Heart right ventricle (tissue), 16 donors: ENCODE measurements at regions not wholly inside any gene's neighbourhood (a gene's known extent, or its start where the extent isn't known, plus 50 kb on each side); places are given as distances from the start of the nearest gene placed in this dataset.

ENCODE experiments used
- ATAC-seq, 8 donors: fragments of 200-7000 bp; cut with Tn5 transposase; one replicate each; pipeline ENCODE4 v1.9.1; 2020; ENCODE audit warnings: mild to moderate bottlenecking in 8 of 8, moderate library complexity in 8 of 8, moderate number of reproducible peaks in 1 of 8
- DNase-seq, 2 donors: peaks; one replicate each; pipeline ENCODE4 v3.0.0-alpha.2; 2020
- H3K27ac ChIP-seq, 10 donors: fragments of 200-600 bp; sonication (generic) in 2 of 10; one replicate each; pipeline versions ENCODE4 v1.5.0 to v1.8.0; 2020 to 2022; ENCODE audit warnings: mild to moderate bottlenecking in 3 of 10
- H3K27me3 ChIP-seq, 7 donors: fragments of 200-600 bp; one replicate each; pipeline ENCODE4 v1.8.0; 2021 to 2022; ENCODE audit warnings: mild to moderate bottlenecking in 2 of 7
- H3K36me3 ChIP-seq, 9 donors: fragments of 200-600 bp; sonication (generic) in 1 of 9; one replicate each; pipeline versions ENCODE4 v1.5.0 to v1.8.0; 2020 to 2022; ENCODE audit warnings: mild to moderate bottlenecking in 2 of 9
- H3K4me1 ChIP-seq, 9 donors: fragments of 200-600 bp; sonication (generic) in 1 of 9; one replicate each; pipeline versions ENCODE4 v1.5.0 to v1.8.0; 2020 to 2022; ENCODE audit warnings: mild to moderate bottlenecking in 4 of 9
- H3K4me3 ChIP-seq, 10 donors: fragments of 200-600 bp; sonication (generic) in 2 of 10; one replicate each; pipeline versions ENCODE4 v1.5.0 to v1.8.0; 2020 to 2022; ENCODE audit warnings: mild to moderate bottlenecking in 7 of 10, moderate library complexity in 2 of 10
- H3K9me3 ChIP-seq, 11 donors: fragments of 200-600 bp in 10 of 11; sonication (generic) in 2 of 11; one replicate each; pipeline versions ENCODE4 v1.5.0 to v1.8.0; 2013 to 2022; ENCODE audit warnings: mild to moderate bottlenecking in 2 of 11, control low read depth in 1 of 11, moderate library complexity in 1 of 11
- CTCF ChIP-seq, 9 donors: fragments of 200-600 bp; sonication (generic) in 2 of 9; IDR thresholded peaks; one replicate each; pipeline versions ENCODE4 v1.5.0 to v1.8.0; 2021 to 2022; ENCODE audit warnings: antibody characterized with exemption in 9 of 9, mild to moderate bottlenecking in 5 of 9, moderate library complexity in 1 of 9
- WGBS, 2 donors: extraction: QIAGEN DNeasy Blood & Tissue Kit; methylation state at CpG; one replicate each; pipeline ENCODE4 v1.1.7; 2013; ENCODE audit warnings: inconsistent platforms in 1 of 2; 5-methylcytosine and 5-hydroxymethylcytosine counted together
- intact Hi-C, 10 donors: fragments of 100-400 bp; cut with DNase I; formaldehyde crosslinking; loops; one replicate each; pipeline versions ENCODE4 v1.11.1 to v1.14.2; 2022
- donor health status: Arrhythmogenic right ventricular cardiomyopathy.
- donor health status: ischemic (EF 13 %, LVEDD 7.1; RV severe dilation, severe dysfunction).
- donor health status: healthy with polysubstance abuse.
- donor health status: DM: no; HTN: yes; CAD: no.
- donor health status: DM: no; HTN: no; CAD: no.
- donor health status: ischemic (EF 25% LVEDD 6.9; RV normal size, moderate dysfunction).
- donor health status: ischemic (EF 25% LVEDD 5.7; RV mildly dilated, moderate dysfunction).
- donor health status: healthy.
- donor health status: DM: yes; HTN: yes; CAD: no.
- donor health status: Ischemic cardiomyopathy.
- donor health status: ischemic (EF 35%, LVEDD 5.7; RV mildly dilated, moderate dysfunction).
- donor health status: nonischemic (EF 11% LVEDD 7.7; RV severe dilation, severe dysfunction).
- donor health status: DM: yes; HTN: yes; CAD: no.
- donor health status: PGD.
- donor health status: ischemic (EF 29% LVEDD 5.4; RV normal size, mild dysfunction).
- donor health status: nonischemic (EF 23%, LVEDD 6.1; RV moderate dilation, normal function).

DNA sequence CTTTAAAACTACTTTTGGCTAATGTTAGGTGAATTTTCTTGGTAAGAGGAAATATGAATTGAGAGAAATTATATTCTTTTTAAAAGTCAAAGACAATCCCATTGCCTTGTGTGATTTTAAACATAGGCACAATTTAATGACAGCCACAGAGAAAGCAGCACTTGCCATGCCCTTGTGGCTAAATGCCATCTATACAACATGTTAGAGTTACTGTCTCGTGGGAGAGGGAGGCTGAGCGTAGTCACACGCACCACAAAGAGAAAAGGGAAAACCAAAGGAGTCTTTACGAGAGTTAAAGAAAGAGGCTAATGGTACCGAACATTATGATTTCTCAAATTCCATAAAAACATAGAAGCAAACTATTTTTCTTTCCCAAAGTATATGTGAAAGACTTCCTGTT, 537.9 kb downstream of the PTPRC start:
- Histone ChIP-seq H3K36me3 (no peaks in the 10 kb centered on the region), H3K4me3 (no peak overlapping the region), H3K4me1 (peaks cover 0 to 8% (median 0%) of the 10 kb centered on the region in 9 donors), H3K27ac (no peak overlapping the region), H3K9me3 (no peaks in the 10 kb centered on the region), H3K27me3 (no peaks in the 10 kb centered on the region)
- ATAC-seq (no peak), DNase-seq (no peak)
- no peak for TF ChIP-seq CTCF (IDR thresholded peaks at IDR 0.05)
- WGBS, 2 donors, result 81 to 94% methylated on average over 5 of the region's 5 CpGs
- intact Hi-C loops, result no loop called here

- no peak for ATAC-seq
- 88 to 95% methylated on average over 4 of the region's 4 CpGs for WGBS, 2 donors
Observed at GRCh38 chr1:199177241-199177640, 538.4 kb downstream of the PTPRC start.

GRCh38 chr1:199178646-199179045, 539.8 kb downstream of the PTPRC start:
- no peaks in the 10 kb centered on the region for H3K9me3 ChIP-seq
- 97 to 98% methylated on average over 2 of the region's 2 CpGs for WGBS, 2 donors

More at GRCh38 chr1:199177241-199177640, 538.4 kb downstream of the PTPRC start:
- no peak for DNase-seq
- no peaks in the 10 kb centered on the region for H3K27me3 ChIP-seq
- H3K4me1 ChIP-seq, result peaks cover 0 to 8% (median 3%) of the 10 kb centered on the region in 9 donors
- TF ChIP-seq CTCF (IDR thresholded peaks at IDR 0.05), result no peak
- H3K4me3 ChIP-seq, result no peak overlapping the region
- H3K27ac ChIP-seq, result no peak overlapping the region
- H3K36me3 ChIP-seq, result no peaks in the 10 kb centered on the region
- H3K9me3 ChIP-seq, result no peaks in the 10 kb centered on the region
- intact Hi-C loops, result no loop called here

GRCh38 chr1:199182186-199182843, 543.5 kb downstream of the PTPRC start:
- intact Hi-C loops, result loop anchor here in 1 of 10 donors (5.0 kb wide), 1 partner anchor 50 kb away; no protein-coding TSS in a partner anchor
- ATAC-seq (peak in 3 of 8 donors; percentile 75 to 94 (median 90)), DNase-seq (no peak)
- no peak overlapping the region for H3K4me3 ChIP-seq
- 61 to 64% methylated on average over 2 of the region's 2 CpGs for WGBS, 2 donors
- H3K27me3 ChIP-seq, result no peaks in the 10 kb centered on the region
- H3K4me1 ChIP-seq, result peaks cover 0 to 5% (median 0%) of the 10 kb centered on the region in 9 donors
- H3K36me3 ChIP-seq, result no peaks in the 10 kb centered on the region
- H3K27ac ChIP-seq, result no peak overlapping the region
- no peak for TF ChIP-seq CTCF (IDR thresholded peaks at IDR 0.05)
- no peaks in the 10 kb centered on the region for H3K9me3 ChIP-seq

More at GRCh38 chr1:199178646-199179045, 539.8 kb downstream of the PTPRC start:
- TF ChIP-seq CTCF (IDR thresholded peaks at IDR 0.05), result no peak
- Histone ChIP-seq H3K27me3 (no peaks in the 10 kb centered on the region), H3K4me1 (peaks cover 0 to 5% (median 3%) of the 10 kb centered on the region in 9 donors), H3K27ac (no peak overlapping the region), H3K4me3 (no peak overlapping the region), H3K36me3 (no peaks in the 10 kb centered on the region)
- intact Hi-C loops, result no loop called here
- ATAC-seq (no peak), DNase-seq (no peak)
